Neural cell (in vitro differentiated cells): ENCODE measurements at regions not wholly inside any gene's neighbourhood (a gene's known extent, or its start where the extent isn't known, plus 50 kb on each side); places are given as distances from the start of the nearest gene placed in this dataset.

ENCODE experiments used
- H2AFZ ChIP-seq: fragments of 200-600, 300-800 bp; sonication (generic), shearing (Covaris generic); 2 replicates; pipeline ENCODE4 v1.6.0; 2014; ENCODE audit warnings: low read depth, mild to moderate bottlenecking, antibody characterized with exemption, low read length, moderate library complexity
- H3F3A ChIP-seq: fragments of 200-600 bp; shearing (Covaris generic); 2 replicates; pipeline ENCODE4 v1.6.1; 2016; ENCODE audit warnings: mild to moderate bottlenecking, moderate library complexity, mixed read lengths, antibody characterized with exemption, low read length; ENCODE audit not compliant: insufficient read depth, poor library complexity, severe bottlenecking
- H3K27ac ChIP-seq: fragments of 200-600, 300-800 bp; sonication (generic), shearing (Covaris generic); 2 replicates; pipeline ENCODE4 v1.5.1; 2014; ENCODE audit warnings: mild to moderate bottlenecking, low read length, moderate library complexity
- H3K27me3 ChIP-seq: fragments of 300-800, 200-600 bp; sonication (generic), shearing (Covaris generic); 2 replicates; pipeline ENCODE4 v1.6.0; 2014; ENCODE audit warnings: mild to moderate bottlenecking, low read depth, low read length, moderate library complexity; ENCODE audit not compliant: insufficient read depth
- H3K36me3 ChIP-seq: fragments of 300-800, 200-600 bp; sonication (generic), shearing (Covaris generic); 2 replicates; pipeline ENCODE4 v1.5.1; 2014; ENCODE audit warnings: mild to moderate bottlenecking, antibody characterized with exemption, low read length, moderate library complexity; ENCODE audit not compliant: insufficient read depth
- H3K4me2 ChIP-seq: fragments of 300-800, 200-600 bp; sonication (generic), shearing (Covaris generic); 2 replicates; pipeline ENCODE4 v1.6.0; 2014; ENCODE audit warnings: mild to moderate bottlenecking, low read length
- H3K4me3 ChIP-seq: fragments of 300-800, 200-600 bp; sonication (generic), shearing (Covaris generic); 2 replicates; pipeline ENCODE4 v1.5.1; 2014; ENCODE audit warnings: mild to moderate bottlenecking, low read length, moderate library complexity
- H3K79me2 ChIP-seq: fragments of 200-600 bp; shearing (Covaris generic); replicated peaks from 2 replicates; pipeline ENCODE4 v1.6.0; 2014; ENCODE audit warnings: mild to moderate bottlenecking, low read length, moderate library complexity; ENCODE audit not compliant: insufficient read depth
- H3K9ac ChIP-seq: fragments of 300-800, 200-600 bp; sonication (generic), shearing (Covaris generic); 2 replicates; pipeline ENCODE4 v1.6.1; 2016; ENCODE audit warnings: mild to moderate bottlenecking, low read length, mixed read lengths
- H3K9me2 ChIP-seq: fragments of 200-600 bp; shearing (Covaris generic); 2 replicates; pipeline ENCODE4 v1.6.1; 2016; ENCODE audit warnings: mild to moderate bottlenecking, low read length, mixed read lengths; ENCODE audit not compliant: insufficient read depth
- H3K9me3 ChIP-seq: fragments of 200-600, 300-800 bp; sonication (generic), shearing (Covaris generic); 2 replicates; pipeline ENCODE4 v1.6.1; 2016; ENCODE audit warnings: mild to moderate bottlenecking, mixed run types, low read length, moderate library complexity, mixed read lengths
- H4K20me1 ChIP-seq: fragments of 200-600 bp; shearing (Covaris generic); 2 replicates; pipeline ENCODE4 v1.6.1; 2016; ENCODE audit warnings: mild to moderate bottlenecking, mixed run types; ENCODE audit not compliant: insufficient read depth
- CTCF ChIP-seq: fragments of 450-650 bp; IDR thresholded peaks from 2 replicates; pipeline ENCODE4 v1.5.1; 2014; ENCODE audit warnings: antibody characterized with exemption, mild to moderate bottlenecking, moderate library complexity; ENCODE audit not compliant: poor library complexity, severe bottlenecking
- EP300 ChIP-seq: fragments of 450-650 bp; conservative IDR thresholded peaks from 2 replicates; pipeline ENCODE4 v1.6.1; 2014; ENCODE audit warnings: antibody characterized with exemption, mild to moderate bottlenecking, moderate library complexity; ENCODE audit not compliant: poor library complexity, severe bottlenecking
- EZH2 ChIP-seq: fragments of 200-600, 300-800 bp; shearing (Covaris generic), sonication (generic); IDR thresholded peaks from 2 replicates; pipeline ENCODE4 v1.6.1; 2014; ENCODE audit warnings: antibody characterized with exemption, low read length, borderline replicate concordance, mild to moderate bottlenecking; ENCODE audit not compliant: insufficient read depth, poor library complexity, severe bottlenecking
- MXI1 ChIP-seq: fragments of 450-650 bp; conservative IDR thresholded peaks from 2 replicates; pipeline ENCODE4 v1.6.1; 2014; ENCODE audit warnings: antibody characterized with exemption, mild to moderate bottlenecking; ENCODE audit not compliant: poor library complexity, severe bottlenecking
- POLR2AphosphoS5 ChIP-seq: IDR thresholded peaks from 2 replicates; pipeline ENCODE4 v1.6.1; 2012
- RAD21 ChIP-seq: fragments of 450-650 bp; conservative IDR thresholded peaks from 2 replicates; pipeline ENCODE4 v1.6.1; 2014; ENCODE audit warnings: antibody characterized with exemption, mild to moderate bottlenecking, moderate library complexity
- REST ChIP-seq: IDR thresholded peaks from 2 replicates; pipeline ENCODE4 v1.6.1; 2012; ENCODE audit warnings: borderline replicate concordance
- SMC3 ChIP-seq: fragments of 450-650 bp; conservative IDR thresholded peaks from 2 replicates; pipeline ENCODE4 v1.6.1; 2014; ENCODE audit warnings: antibody characterized with exemption, mild to moderate bottlenecking, moderate library complexity; ENCODE audit not compliant: poor library complexity
- TAF1 ChIP-seq: IDR thresholded peaks from 2 replicates; pipeline ENCODE4 v1.6.1; 2012; ENCODE audit warnings: low read depth

GRCh38 chr14:96633096-96633495 is 130.9 kb downstream of the PAPOLA start:
- H3K79me2 ChIP-seq, result no peaks in the 10 kb centered on the region
- no peak overlapping the region for H3K4me3 ChIP-seq
- H3F3A ChIP-seq, result no peaks in the 10 kb centered on the region
- no peaks in the 10 kb centered on the region for H3K9me3 ChIP-seq
- H3K9me2 ChIP-seq, result no peaks in the 10 kb centered on the region
- no peak overlapping the region for H3K27ac ChIP-seq
- no peaks in the 10 kb centered on the region for H3K36me3 ChIP-seq
- H3K4me2 ChIP-seq, result no peak overlapping the region
- no peak overlapping the region for H2AFZ ChIP-seq
- no peak overlapping the region for H3K9ac ChIP-seq
- TF ChIP-seq EP300, result no peak
- no peaks in the 10 kb centered on the region for H4K20me1 ChIP-seq
- H3K27me3 ChIP-seq, result no peaks in the 10 kb centered on the region

- no peak overlapping the region for H2AFZ ChIP-seq
- H3K36me3 ChIP-seq, result no peaks in the 10 kb centered on the region
- no peaks in the 10 kb centered on the region for H3K27me3 ChIP-seq
- TF ChIP-seq MXI1 (no peak), EP300 (no peak)
- H3K4me3 ChIP-seq, result no peak overlapping the region
- H3K9me3 ChIP-seq, result no peaks in the 10 kb centered on the region
- no peak overlapping the region for H3K4me2 ChIP-seq
- H3K27ac ChIP-seq, result no peak overlapping the region
- no peaks in the 10 kb centered on the region for H4K20me1 ChIP-seq
- H3K79me2 ChIP-seq, result no peaks in the 10 kb centered on the region
- H3K9ac ChIP-seq, result no peak overlapping the region
- no peaks in the 10 kb centered on the region for H3F3A ChIP-seq
- no peaks in the 10 kb centered on the region for H3K9me2 ChIP-seq
These were observed 132.3 kb downstream of the PAPOLA start for GRCh38 chr14:96634481-96634880.

GRCh38 chr14:96634896-96635295 is 132.7 kb downstream of the PAPOLA start:
- H2AFZ ChIP-seq, result no peak overlapping the region
- no peak overlapping the region for H3K4me3 ChIP-seq
- H4K20me1 ChIP-seq, result no peaks in the 10 kb centered on the region
- no peaks in the 10 kb centered on the region for H3K9me3 ChIP-seq
- no peak overlapping the region for H3K27ac ChIP-seq
- TF ChIP-seq EP300 (no peak), EZH2 (no peak), SMC3 (no peak), RAD21 (no peak), TAF1 (no peak), POLR2AphosphoS5 (no peak), REST (no peak), CTCF (no peak), MXI1 (no peak)
- H3K79me2 ChIP-seq, result no peaks in the 10 kb centered on the region
- H3K4me2 ChIP-seq, result no peak overlapping the region
- H3K9me2 ChIP-seq, result no peaks in the 10 kb centered on the region
- H3F3A ChIP-seq, result no peaks in the 10 kb centered on the region
- H3K27me3 ChIP-seq, result no peaks in the 10 kb centered on the region
- no peak overlapping the region for H3K9ac ChIP-seq
- H3K36me3 ChIP-seq, result no peaks in the 10 kb centered on the region
